IMR-90 (cell line): ENCODE measurements at regions not wholly inside any gene's neighbourhood (a gene's known extent, or its start where the extent isn't known, plus 50 kb on each side); places are given as distances from the start of the nearest gene placed in this dataset.

Experiments
- ATAC-seq: fragments of 200-7000 bp; cut with Tn5 transposase; 2 replicates; pipeline ENCODE4 v1.9.1; 2020; ENCODE audit warnings: low read depth, mild to moderate bottlenecking, moderate library complexity
- BruUV-seq: library from RNA; stranded (reverse); fragments of 400-500 nt; replicated peaks from 2 replicates; lab custom pipeline; 2021; lab: Mats Ljungman, UMichigan
- CTCF ChIA-PET: fragments of 300-600 bp; formaldehyde crosslinking; extraction: SDS; loops from one replicate; lab custom pipeline; 2021; ENCODE audit warnings: antibody characterized with exemption; lab: Yijun Ruan, JAX
- POLR2A ChIA-PET: fragments of 300-600 bp; sonication (Branson Sonifier 250); formaldehyde crosslinking; loops from one replicate; lab custom pipeline; 2022; ENCODE audit warnings: antibody characterized with exemption; ENCODE audit not compliant: unreplicated experiment; lab: Charles Lee
- DNase-seq: peaks from one replicate; pipeline ENCODE4 v3.0.0; 2013
- H2AFZ ChIP-seq: replicated peaks from 2 replicates; pipeline ENCODE3; 2013; ENCODE audit warnings: low read length, mild to moderate bottlenecking; ENCODE audit not compliant: poor library complexity
- H2AK5ac ChIP-seq: 2 replicates; pipeline ENCODE4 v1.6.1; 2013; ENCODE audit warnings: low read depth, low read length, inconsistent platforms
- H2AK9ac ChIP-seq: replicated peaks from 2 replicates; pipeline ENCODE3; 2013; ENCODE audit warnings: mild to moderate bottlenecking, low read depth, low read length, moderate library complexity; ENCODE audit not compliant: poor library complexity
- H2BK120ac ChIP-seq: 2 replicates; pipeline ENCODE4 v1.6.1; 2013; ENCODE audit warnings: low read depth, low read length, inconsistent platforms
- H2BK15ac ChIP-seq: 3 replicates; pipeline ENCODE4 v1.6.1; 2013; ENCODE audit warnings: low read depth, low read length, inconsistent platforms
- H2BK20ac ChIP-seq: 2 replicates; pipeline ENCODE4 v1.6.1; 2013; ENCODE audit warnings: low read depth, mild to moderate bottlenecking, inconsistent platforms, low read length, moderate library complexity
- H2BK5ac ChIP-seq: 2 replicates; pipeline ENCODE4 v1.6.1; 2013; ENCODE audit warnings: mild to moderate bottlenecking, low read depth, low read length, inconsistent platforms; ENCODE audit not compliant: poor library complexity, severe bottlenecking
- H3K14ac ChIP-seq: replicated peaks from 2 replicates; pipeline ENCODE4 v1.6.1; 2013; ENCODE audit warnings: low read depth, low read length, inconsistent platforms
- H3K18ac ChIP-seq: 2 replicates; pipeline ENCODE4 v1.6.1; 2013; ENCODE audit warnings: low read depth, low read length, control low read depth
- H3K23ac ChIP-seq: 2 replicates; pipeline ENCODE4 v1.6.1; 2013; ENCODE audit warnings: low read depth, low read length, inconsistent platforms
- H3K27ac ChIP-seq: 2 replicates; pipeline ENCODE4 v1.5.1; 2013; ENCODE audit warnings: mild to moderate bottlenecking, control low read depth, low read length; ENCODE audit not compliant: insufficient read depth
- H3K27me3 ChIP-seq: 2 replicates; pipeline ENCODE4 v1.6.1; 2013; ENCODE audit warnings: low read length; ENCODE audit not compliant: control insufficient read depth, insufficient read depth
- H3K36me3 ChIP-seq: 2 replicates; pipeline ENCODE4 v1.6.1; 2013; ENCODE audit warnings: low read length, mixed read lengths; ENCODE audit not compliant: control insufficient read depth, insufficient read depth
- H3K4ac ChIP-seq: 2 replicates; pipeline ENCODE4 v1.6.1; 2013; ENCODE audit warnings: low read depth, low read length, inconsistent platforms
- H3K4me1 ChIP-seq: 2 replicates; pipeline ENCODE4 v1.6.1; 2013; ENCODE audit warnings: low read length, mixed read lengths; ENCODE audit not compliant: control insufficient read depth, insufficient read depth
- H3K4me2 ChIP-seq: 2 replicates; pipeline ENCODE4 v1.6.1; 2013; ENCODE audit warnings: low read depth, mild to moderate bottlenecking, control low read depth, low read length, moderate library complexity
- H3K4me3 ChIP-seq: 2 replicates; pipeline ENCODE4 v1.5.1; 2013; ENCODE audit warnings: low read depth, mild to moderate bottlenecking, control low read depth, low read length, moderate library complexity; ENCODE audit not compliant: insufficient read depth
- H3K56ac ChIP-seq: 2 replicates; pipeline ENCODE4 v1.6.1; 2013; ENCODE audit warnings: low read length, inconsistent platforms; ENCODE audit not compliant: insufficient read depth; ENCODE audit errors: extremely low read depth
- H3K79me1 ChIP-seq, 2 experiments: 2 replicates each; pipeline ENCODE4 v1.6.1; 2013; ENCODE audit warnings: low read length in 2 of 2, inconsistent platforms in 1 of 2, low read depth in 1 of 2
- H3K9ac ChIP-seq: 2 replicates; pipeline ENCODE4 v1.6.1; 2013; ENCODE audit warnings: low read depth, low read length, control low read depth
- H3K9me1 ChIP-seq: 2 replicates; pipeline ENCODE4 v1.6.1; 2013; ENCODE audit warnings: low read length, inconsistent platforms; ENCODE audit not compliant: insufficient read depth
- H3K9me3 ChIP-seq: 2 replicates; pipeline ENCODE4 v1.6.1; 2013; ENCODE audit warnings: low read length; ENCODE audit not compliant: control insufficient read depth, insufficient read depth
- H4K20me1 ChIP-seq: 2 replicates; pipeline ENCODE4 v1.6.1; 2013; ENCODE audit warnings: low read length, inconsistent platforms; ENCODE audit not compliant: insufficient read depth
- H4K5ac ChIP-seq: 2 replicates; pipeline ENCODE4 v1.6.1; 2013; ENCODE audit warnings: mild to moderate bottlenecking, low read depth, low read length, control low read depth
- H4K8ac ChIP-seq, 2 experiments: 2 replicates each; pipeline ENCODE4 v1.6.1; 2013; ENCODE audit warnings: low read depth in 2 of 2, low read length in 2 of 2, control low read depth in 1 of 2, inconsistent platforms in 1 of 2
- H4K91ac ChIP-seq: 2 replicates; pipeline ENCODE4 v1.6.1; 2013; ENCODE audit warnings: low read depth, low read length, inconsistent platforms; ENCODE audit not compliant: insufficient read depth
- BHLHE40 ChIP-seq: fragments of 150-350 bp; IDR thresholded peaks from 2 replicates; pipeline ENCODE4 v1.6.1; 2016; ENCODE audit warnings: mild to moderate bottlenecking, low read depth, low read length
- CEBPB ChIP-seq: IDR thresholded peaks from 2 replicates; pipeline ENCODE4 v1.6.1; 2012; ENCODE audit warnings: low read depth, low read length, improper control_type of control experiment
- CTCF ChIP-seq: conservative IDR thresholded peaks from 2 replicates; pipeline ENCODE4 v1.5.1; 2012; ENCODE audit warnings: mild to moderate bottlenecking, low read depth, low read length, improper control_type of control experiment
- ELK1 ChIP-seq: fragments of 150-350 bp; IDR thresholded peaks from 2 replicates; pipeline ENCODE4 v1.6.1; 2016; ENCODE audit warnings: low read depth, mild to moderate bottlenecking, low read length, moderate library complexity, borderline replicate concordance
- FOS ChIP-seq: fragments of 150-350 bp; IDR thresholded peaks from 2 replicates; pipeline ENCODE4 v1.6.1; 2016; ENCODE audit warnings: low read depth, low read length
- MAZ ChIP-seq: IDR thresholded peaks from 2 replicates; pipeline ENCODE4 v1.6.1; 2012; ENCODE audit warnings: low read depth, mild to moderate bottlenecking, low read length, improper control_type of control experiment, moderate library complexity, borderline replicate concordance
- NFE2L2 ChIP-seq: fragments of 150-350 bp; IDR thresholded peaks from 2 replicates; pipeline ENCODE4 v1.6.1; 2016; ENCODE audit warnings: low read depth, mild to moderate bottlenecking, low read length
- POLR2A ChIP-seq: IDR thresholded peaks from 2 replicates; pipeline ENCODE4 v1.6.1; 2012; ENCODE audit warnings: mild to moderate bottlenecking, low read depth, low read length
- RAD21 ChIP-seq: IDR thresholded peaks from 2 replicates; pipeline ENCODE4 v1.6.1; 2012; ENCODE audit warnings: low read length, improper control_type of control experiment
- RFX5 ChIP-seq: IDR thresholded peaks from 2 replicates; pipeline ENCODE4 v1.8.0; 2012; ENCODE audit warnings: low read depth, mild to moderate bottlenecking, low read length, moderate library complexity
- SMC3 ChIP-seq: fragments of 150-350 bp; IDR thresholded peaks from 2 replicates; pipeline ENCODE4 v1.6.1; 2016; ENCODE audit warnings: low read depth, mild to moderate bottlenecking, antibody characterized with exemption, low read length, moderate library complexity
- USF2 ChIP-seq: fragments of 150-350 bp; IDR thresholded peaks from 2 replicates; pipeline ENCODE4 v1.6.1; 2017; ENCODE audit warnings: mild to moderate bottlenecking, antibody characterized with exemption, low read length, low read depth
- WGBS, 2 experiments: methylation state at CpG; one replicate each; pipeline versions ENCODE4 v1.1.5 to v1.1.7; 2013; ENCODE audit warnings: missing lambda C conversion rate in 2 of 2; ENCODE audit not compliant: insufficient read length in 1 of 2; ENCODE audit errors: extremely low coverage in 2 of 2; 5-methylcytosine and 5-hydroxymethylcytosine counted together
- dilution Hi-C: fragments of 300-500 bp; cut with HindIII; formaldehyde crosslinking; loops from one replicate; pipeline ENCODE4 v1.14.3; 2018; ENCODE audit warnings: low sequenced_read_pairs; ENCODE audit not compliant: unreplicated experiment
- in situ Hi-C: fragments of 300-500 bp; cut with MboI; formaldehyde crosslinking; loops from 3 replicates; pipeline ENCODE4 v1.14.3; 2019; ENCODE audit warnings: low sequenced_read_pairs, inconsistent platforms, mixed read lengths
- intact Hi-C: fragments of 100-400 bp; cut with micrococcal nuclease; formaldehyde crosslinking; loops from 2 replicates; pipeline ENCODE4 v1.10.0; 2022

- no peak for TF ChIP-seq ELK1
- TF ChIP-seq POLR2A: no peak
- no peak for TF ChIP-seq CTCF
- no peak for TF ChIP-seq BHLHE40
- no peak for TF ChIP-seq RFX5
- no peak for TF ChIP-seq NFE2L2
- no peak for TF ChIP-seq MAZ
- TF ChIP-seq RAD21: no peak
- TF ChIP-seq FOS: no peak
- no peak for TF ChIP-seq SMC3
- TF ChIP-seq USF2: no peak
- no peak for TF ChIP-seq CEBPB
- no peak overlapping the region for H2BK5ac ChIP-seq
- POLR2A ChIA-PET: interaction anchor here (0.6 kb wide), 2 partner anchors 76 to 1969 kb away, joined by 6 to 9 read pairs; no protein-coding TSS in a partner anchor
- CTCF ChIA-PET: interaction anchor here (0.9 to 1.5 kb wide), 2 partner anchors 9 to 30 kb away, joined by 3 read pairs; no protein-coding TSS in a partner anchor
- no peak overlapping the region for H2BK15ac ChIP-seq
- no peak overlapping the region for H3K56ac ChIP-seq
- H3K18ac ChIP-seq: no peak overlapping the region
- no peak overlapping the region for H3K14ac ChIP-seq
- H2AK5ac ChIP-seq: no peak overlapping the region
- no peak for ATAC-seq
- no peak overlapping the region for H4K5ac ChIP-seq
- H3K27me3 ChIP-seq: no peaks in the 10 kb centered on the region
- H3K79me1 ChIP-seq: no peaks in the 10 kb centered on the region
- H3K9me3 ChIP-seq: no peaks in the 10 kb centered on the region
- H4K20me1 ChIP-seq: no peaks in the 10 kb centered on the region
- DNase-seq: no peak
- no peak overlapping the region for H3K4ac ChIP-seq
- H4K8ac ChIP-seq: no peak overlapping the region
- in situ Hi-C loops: no loop called here
- H3K36me3 ChIP-seq: no peaks in the 10 kb centered on the region
- no peak overlapping the region for H3K27ac ChIP-seq
- no peak overlapping the region for H2AK9ac ChIP-seq
- intact Hi-C loops: no loop called here
- no peak overlapping the region for H3K4me3 ChIP-seq
- WGBS, 2 experiments: no CpG with 5 or more reads among the region's 1 CpG
- no peak overlapping the region for H2AFZ ChIP-seq
- H3K23ac ChIP-seq: no peak overlapping the region
- H2BK120ac ChIP-seq: no peak overlapping the region
- H3K9ac ChIP-seq: no peak overlapping the region
- H2BK20ac ChIP-seq: no peak overlapping the region
- BruUV-seq: no TSS peak
- no peak overlapping the region for H4K91ac ChIP-seq
- H3K4me1 ChIP-seq: peaks cover 2% of the 10 kb centered on the region
- H3K4me2 ChIP-seq: no peak overlapping the region
- dilution Hi-C loops: no loop called here
- peaks cover 11% of the 10 kb centered on the region for H3K9me1 ChIP-seq
Measured at GRCh38 chr12:46952880-46953483, 126.4 kb upstream of the PCED1B start.
